HCT116 (cell line): ENCODE measurements at regions not wholly inside any gene's neighbourhood (a gene's known extent, or its start where the extent isn't known, plus 50 kb on each side); places are given as distances from the start of the nearest gene placed in this dataset.

ENCODE experiments used
- ATAC-seq: fragments of 200-7000 bp; cut with Tn5 transposase; 2 replicates; pipeline ENCODE4 v1.9.1; 2020; ENCODE audit warnings: mild to moderate bottlenecking, moderate library complexity
- BruUV-seq: library from RNA; stranded (reverse); fragments of 400-500 nt; replicated peaks from 2 replicates; lab custom pipeline; 2021; lab: Mats Ljungman, UMichigan
- CTCF ChIA-PET: fragments of 300-600 bp; sonication (Branson Sonifier 250); formaldehyde crosslinking; loops from one replicate; lab custom pipeline; 2021; ENCODE audit warnings: antibody characterized with exemption; lab: Charles Lee
- POLR2A ChIA-PET: fragments of 300-600, 350-600 bp; sonication (Branson Sonifier 250); formaldehyde crosslinking; loops from one replicate; lab custom pipeline; 2021; ENCODE audit warnings: antibody characterized with exemption; lab: Charles Lee
- RAD21 ChIA-PET, 2 experiments: fragments of 300-600 bp; sonication (Branson Sonifier 250); formaldehyde crosslinking; loops; one replicate each; lab custom pipeline; 2023; ENCODE audit warnings: low total read pairs in 2 of 2; ENCODE audit not compliant: uncharacterized antibody in 2 of 2, unreplicated experiment in 2 of 2, low non-redundant PET in 1 of 2; lab: Charles Lee
- DNase-seq: peaks from one replicate; pipeline ENCODE4 v3.0.0-alpha.2; 2010; ENCODE audit warnings: low read depth, low spot score
- H2AFZ ChIP-seq: fragments of 200-600 bp; shearing (Covaris generic), sonication (generic); 2 replicates; pipeline ENCODE4 v1.6.1; 2017; ENCODE audit warnings: low read depth, mixed run types, mixed read lengths, antibody characterized with exemption, low read length; ENCODE audit not compliant: poor library complexity, severe bottlenecking
- H3K27ac ChIP-seq: 2 replicates; pipeline ENCODE4 v1.5.1; 2012; ENCODE audit warnings: low read depth, low read length
- H3K27me3 ChIP-seq: fragments of 200-600 bp; sonication (generic); 2 replicates; pipeline ENCODE4 v1.6.1; 2016; ENCODE audit warnings: mixed run types, low read length, mixed read lengths; ENCODE audit not compliant: insufficient read depth
- H3K36me3 ChIP-seq, 2 experiments: fragments of 200-500 bp in 1 of 2; fragments of 200-600 bp in 1 of 2; sonication (Bioruptor generic) in 1 of 2; sonication (generic) in 1 of 2; 2 replicates each; pipeline versions ENCODE4 v1.5.1 to v1.6.1; 2014 to 2016; ENCODE audit warnings: low read length in 2 of 2, inconsistent platforms in 1 of 2, mixed read lengths in 1 of 2, mixed run types in 1 of 2; ENCODE audit not compliant: insufficient read depth in 2 of 2, control insufficient read depth in 1 of 2
- H3K4me1 ChIP-seq, 2 experiments: fragments of 200-600 bp in 1 of 2; sonication (generic) in 1 of 2; 2 replicates each; pipeline versions ENCODE4 v1.5.1 to v1.6.1; 2012 to 2017; ENCODE audit warnings: low read length in 2 of 2, inconsistent platforms in 1 of 2, mild to moderate bottlenecking in 1 of 2, mixed read lengths in 1 of 2, mixed run types in 1 of 2, moderate library complexity in 1 of 2; ENCODE audit not compliant: insufficient read depth in 2 of 2, control insufficient read depth in 1 of 2
- H3K4me2 ChIP-seq: fragments of 200-600 bp; sonication (generic); 2 replicates; pipeline ENCODE4 v1.6.1; 2017; ENCODE audit warnings: mixed run types, low read length, mixed read lengths
- H3K4me3 ChIP-seq, 2 experiments: fragments of 200-600 bp in 1 of 2; sonication (generic) in 1 of 2; replicated peaks in 1 of 2; 2 replicates each; pipeline ENCODE4 v1.5.1; 2011 to 2016; ENCODE audit warnings: low read length in 2 of 2, control low read depth in 1 of 2, low read depth in 1 of 2, mild to moderate bottlenecking in 1 of 2, mixed read lengths in 1 of 2, mixed run types in 1 of 2
- H3K79me2 ChIP-seq: fragments of 200-600 bp; sonication (generic); 2 replicates; pipeline ENCODE4 v1.6.1; 2017; ENCODE audit warnings: mild to moderate bottlenecking, mixed run types, low read length, moderate library complexity, mixed read lengths; ENCODE audit not compliant: insufficient read depth
- H3K9ac ChIP-seq: fragments of 200-600 bp; sonication (generic); 2 replicates; pipeline ENCODE4 v1.6.1; 2016; ENCODE audit warnings: low read length, mixed read lengths
- H3K9me2 ChIP-seq: fragments of 200-600 bp; sonication (generic), shearing (Covaris generic); 2 replicates; pipeline ENCODE4 v1.6.1; 2017; ENCODE audit warnings: mixed run types, mild to moderate bottlenecking, moderate library complexity; ENCODE audit not compliant: insufficient read depth
- H3K9me3 ChIP-seq, 2 experiments: fragments of 200-500 bp in 1 of 2; fragments of 200-600 bp in 1 of 2; sonication (Bioruptor generic) in 1 of 2; sonication (generic) in 1 of 2; 2 replicates each; pipeline ENCODE4 v1.6.1; 2014 to 2017; ENCODE audit warnings: low read length in 2 of 2, mixed read lengths in 2 of 2, inconsistent platforms in 1 of 2, low read depth in 1 of 2, mild to moderate bottlenecking in 1 of 2, mixed run types in 1 of 2, moderate library complexity in 1 of 2; ENCODE audit not compliant: control insufficient read depth in 1 of 2, insufficient read depth in 1 of 2
- H4K20me1 ChIP-seq: fragments of 200-600 bp; sonication (generic), shearing (Covaris generic); 2 replicates; pipeline ENCODE4 v1.6.1; 2017; ENCODE audit warnings: mixed run types, mild to moderate bottlenecking, moderate library complexity; ENCODE audit not compliant: insufficient read depth
- CBX3 ChIP-seq: IDR thresholded peaks from 2 replicates; pipeline ENCODE4 v1.6.1; 2012; ENCODE audit warnings: low read depth
- CEBPB ChIP-seq: IDR thresholded peaks from 2 replicates; pipeline ENCODE4 v1.6.1; 2012; ENCODE audit warnings: low read depth
- ELF1 ChIP-seq: IDR thresholded peaks from 2 replicates; pipeline ENCODE4 v1.6.1; 2012; ENCODE audit warnings: low read depth, borderline replicate concordance
- EZH2 ChIP-seq: fragments of 200-600 bp; sonication (generic); IDR thresholded peaks from 2 replicates; pipeline ENCODE4 v1.6.1; 2017; ENCODE audit warnings: antibody characterized with exemption, mixed run types
- JUND ChIP-seq: IDR thresholded peaks from 2 replicates; pipeline ENCODE4 v1.6.1; 2012
- SIN3A ChIP-seq: IDR thresholded peaks from 2 replicates; pipeline ENCODE4 v1.6.1; 2012; ENCODE audit warnings: low read depth
- SP1 ChIP-seq: IDR thresholded peaks from 2 replicates; pipeline ENCODE4 v1.6.1; 2012; ENCODE audit warnings: low read depth
- SRF ChIP-seq: IDR thresholded peaks from 2 replicates; pipeline ENCODE4 v1.6.1; 2012; ENCODE audit warnings: low read depth
- TCF7L2 ChIP-seq: IDR thresholded peaks from 2 replicates; pipeline ENCODE4 v1.7.0; 2011; ENCODE audit warnings: borderline replicate concordance, inconsistent platforms; ENCODE audit not compliant: insufficient read depth, insufficient read length; ENCODE audit errors: extremely low read depth
- YY1 ChIP-seq: IDR thresholded peaks from 2 replicates; pipeline ENCODE4 v1.6.1; 2011; ENCODE audit warnings: low read length, low read depth, moderate library complexity, mild to moderate bottlenecking; ENCODE audit not compliant: insufficient replicate concordance; ENCODE audit errors: extremely low read depth
- ZFX ChIP-seq: fragments of 450-650 bp; IDR thresholded peaks from 2 replicates; pipeline ENCODE4 v1.6.1; 2017
- ZNF274 ChIP-seq: fragments of 200-500 bp; sonication (Bioruptor generic); IDR thresholded peaks from 2 replicates; pipeline ENCODE4 v1.6.1; 2014; ENCODE audit warnings: mild to moderate bottlenecking, low read depth, low read length, inconsistent platforms
- intact Hi-C: fragments of 100-400 bp; cut with micrococcal nuclease; formaldehyde crosslinking; loops from 2 replicates; pipeline ENCODE4 v1.10.0; 2022
- TF ChIP-seq, protein P1 (sequence below), 3 experiments: fragments of 200-600 bp in 1 of 3; sonication (generic) in 1 of 3; IDR thresholded peaks in 2 of 3; conservative IDR thresholded peaks in 1 of 3; 2 replicates each; pipeline ENCODE4 v1.5.1; 2012 to 2017; ENCODE audit warnings: low read depth in 2 of 3, low read length in 2 of 3, antibody characterized with exemption in 1 of 3, borderline replicate concordance in 1 of 3, control low read depth in 1 of 3, mild to moderate bottlenecking in 1 of 3, mixed read lengths in 1 of 3, mixed run types in 1 of 3, moderate library complexity in 1 of 3; ENCODE audit not compliant: insufficient read depth in 1 of 3
- TF ChIP-seq, protein P2 (sequence below): IDR thresholded peaks from 2 replicates; pipeline ENCODE4 v1.6.1; 2012; ENCODE audit warnings: low read depth
- TF ChIP-seq, protein P3 (sequence below): IDR thresholded peaks from 2 replicates; pipeline ENCODE4 v1.6.1; 2012

DNA sequence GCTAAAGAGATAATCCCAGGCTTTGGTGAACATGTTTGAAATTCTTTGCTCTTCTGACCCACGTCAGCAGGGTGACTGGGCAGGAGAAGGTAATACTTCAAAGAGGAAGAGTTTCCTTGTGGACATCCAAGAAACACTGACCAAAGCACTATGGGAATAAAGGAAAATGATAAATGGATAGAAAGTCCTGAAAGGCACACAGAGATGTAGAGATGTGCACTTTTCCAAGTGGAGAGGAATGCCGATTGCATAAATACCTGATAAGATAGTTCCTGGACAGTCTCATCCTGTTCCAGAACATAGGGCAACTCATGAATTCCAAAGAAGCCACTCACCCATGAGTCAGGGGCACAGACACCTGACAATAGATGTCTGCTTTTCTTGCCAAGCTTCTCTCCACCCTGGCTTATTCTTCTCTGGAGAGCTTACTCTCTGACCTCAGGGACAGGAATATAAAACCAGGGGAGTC, 191.3 kb upstream of the FOXA2 start (continued):
- TF ChIP-seq, protein P1, sequence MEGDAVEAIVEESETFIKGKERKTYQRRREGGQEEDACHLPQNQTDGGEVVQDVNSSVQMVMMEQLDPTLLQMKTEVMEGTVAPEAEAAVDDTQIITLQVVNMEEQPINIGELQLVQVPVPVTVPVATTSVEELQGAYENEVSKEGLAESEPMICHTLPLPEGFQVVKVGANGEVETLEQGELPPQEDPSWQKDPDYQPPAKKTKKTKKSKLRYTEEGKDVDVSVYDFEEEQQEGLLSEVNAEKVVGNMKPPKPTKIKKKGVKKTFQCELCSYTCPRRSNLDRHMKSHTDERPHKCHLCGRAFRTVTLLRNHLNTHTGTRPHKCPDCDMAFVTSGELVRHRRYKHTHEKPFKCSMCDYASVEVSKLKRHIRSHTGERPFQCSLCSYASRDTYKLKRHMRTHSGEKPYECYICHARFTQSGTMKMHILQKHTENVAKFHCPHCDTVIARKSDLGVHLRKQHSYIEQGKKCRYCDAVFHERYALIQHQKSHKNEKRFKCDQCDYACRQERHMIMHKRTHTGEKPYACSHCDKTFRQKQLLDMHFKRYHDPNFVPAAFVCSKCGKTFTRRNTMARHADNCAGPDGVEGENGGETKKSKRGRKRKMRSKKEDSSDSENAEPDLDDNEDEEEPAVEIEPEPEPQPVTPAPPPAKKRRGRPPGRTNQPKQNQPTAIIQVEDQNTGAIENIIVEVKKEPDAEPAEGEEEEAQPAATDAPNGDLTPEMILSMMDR (IDR thresholded peaks at IDR 0.05 in 2 of 3, conservative IDR thresholded peaks at IDR 0.05 in 1 of 3; ENCODE audit: borderline replicate concordance in 1 of 3, insufficient read depth in 1 of 3, low read depth in 2 of 3, low read length in 2 of 3), result no peak
- no peak for TF ChIP-seq SIN3A
- TF ChIP-seq EZH2, result no peak
- no peak for TF ChIP-seq ZFX
- TF ChIP-seq, protein P2, sequence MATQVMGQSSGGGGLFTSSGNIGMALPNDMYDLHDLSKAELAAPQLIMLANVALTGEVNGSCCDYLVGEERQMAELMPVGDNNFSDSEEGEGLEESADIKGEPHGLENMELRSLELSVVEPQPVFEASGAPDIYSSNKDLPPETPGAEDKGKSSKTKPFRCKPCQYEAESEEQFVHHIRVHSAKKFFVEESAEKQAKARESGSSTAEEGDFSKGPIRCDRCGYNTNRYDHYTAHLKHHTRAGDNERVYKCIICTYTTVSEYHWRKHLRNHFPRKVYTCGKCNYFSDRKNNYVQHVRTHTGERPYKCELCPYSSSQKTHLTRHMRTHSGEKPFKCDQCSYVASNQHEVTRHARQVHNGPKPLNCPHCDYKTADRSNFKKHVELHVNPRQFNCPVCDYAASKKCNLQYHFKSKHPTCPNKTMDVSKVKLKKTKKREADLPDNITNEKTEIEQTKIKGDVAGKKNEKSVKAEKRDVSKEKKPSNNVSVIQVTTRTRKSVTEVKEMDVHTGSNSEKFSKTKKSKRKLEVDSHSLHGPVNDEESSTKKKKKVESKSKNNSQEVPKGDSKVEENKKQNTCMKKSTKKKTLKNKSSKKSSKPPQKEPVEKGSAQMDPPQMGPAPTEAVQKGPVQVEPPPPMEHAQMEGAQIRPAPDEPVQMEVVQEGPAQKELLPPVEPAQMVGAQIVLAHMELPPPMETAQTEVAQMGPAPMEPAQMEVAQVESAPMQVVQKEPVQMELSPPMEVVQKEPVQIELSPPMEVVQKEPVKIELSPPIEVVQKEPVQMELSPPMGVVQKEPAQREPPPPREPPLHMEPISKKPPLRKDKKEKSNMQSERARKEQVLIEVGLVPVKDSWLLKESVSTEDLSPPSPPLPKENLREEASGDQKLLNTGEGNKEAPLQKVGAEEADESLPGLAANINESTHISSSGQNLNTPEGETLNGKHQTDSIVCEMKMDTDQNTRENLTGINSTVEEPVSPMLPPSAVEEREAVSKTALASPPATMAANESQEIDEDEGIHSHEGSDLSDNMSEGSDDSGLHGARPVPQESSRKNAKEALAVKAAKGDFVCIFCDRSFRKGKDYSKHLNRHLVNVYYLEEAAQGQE, result no peak
- no peak for TF ChIP-seq ELF1
- 0 out of 2 replicates have a peak, but pooled peaks have one; percentile 14 for TF ChIP-seq SP1

DNA sequence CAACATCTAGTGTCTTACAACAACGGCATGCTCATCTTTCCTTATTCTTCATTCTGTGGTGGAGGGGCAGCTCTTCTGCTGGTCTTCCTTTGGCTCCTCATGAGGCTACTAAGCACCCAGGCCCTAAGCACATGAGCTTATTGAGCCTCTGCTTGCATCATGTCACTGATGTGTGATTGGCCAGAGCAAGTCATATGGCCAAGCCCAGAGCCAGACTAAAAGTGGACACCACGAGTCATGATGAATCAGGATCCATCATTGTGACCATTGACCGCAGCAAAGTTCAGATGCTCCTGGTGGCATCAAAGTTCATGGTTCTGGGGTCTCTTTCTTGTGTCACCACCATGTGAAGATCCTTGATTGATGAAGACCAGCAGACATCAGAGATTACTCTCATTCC, 192.0 kb upstream of the FOXA2 start:
- H3K4me3 ChIP-seq, result no peak overlapping the region
- ChIA-PET POLR2A (no interaction called here), CTCF (no interaction called here), RAD21 (no interaction called here)
- no peaks in the 10 kb centered on the region; the same call in 1 of the 2 replicates for H3K27me3 ChIP-seq
- H3K9me2 ChIP-seq, result no peaks in the 10 kb centered on the region
- BruUV-seq, result no TSS peak
- H3K4me2 ChIP-seq, result peak overlapping the region; percentile 54
- no peak for ATAC-seq
- intact Hi-C loops, result no loop called here
- TF ChIP-seq ZNF274 (no peak), SRF (no peak), SP1 (no peak), CBX3 (no peak), JUND (no peak), TCF7L2 (no peak), CEBPB (no peak), EZH2 (no peak), YY1 (no peak), SIN3A (no peak)
- TF ChIP-seq, protein P3, sequence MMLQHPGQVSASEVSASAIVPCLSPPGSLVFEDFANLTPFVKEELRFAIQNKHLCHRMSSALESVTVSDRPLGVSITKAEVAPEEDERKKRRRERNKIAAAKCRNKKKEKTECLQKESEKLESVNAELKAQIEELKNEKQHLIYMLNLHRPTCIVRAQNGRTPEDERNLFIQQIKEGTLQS, result no peak
- H4K20me1 ChIP-seq, result no peaks in the 10 kb centered on the region
- no peaks in the 10 kb centered on the region for H3K36me3 ChIP-seq
- H3K4me1 ChIP-seq, result peaks cover 0 to 30% of the 10 kb centered on the region in 2 experiments; a peak in 2 of 4 replicates
- no peaks in the 10 kb centered on the region for H3K9me3 ChIP-seq
- no peak overlapping the region for H3K9ac ChIP-seq
- H3K79me2 ChIP-seq, result no peaks in the 10 kb centered on the region
- DNase-seq, result no peak
- H3K27ac ChIP-seq, result no peak overlapping the region
- H2AFZ ChIP-seq, result no peak overlapping the region
